LNCaP clone FGC (cell line): ENCODE measurements at regions not wholly inside any gene's neighbourhood (a gene's known extent, or its start where the extent isn't known, plus 50 kb on each side); places are given as distances from the start of the nearest gene placed in this dataset.

Experiments used
- DNase-seq: peaks from one replicate; pipeline ENCODE4 v3.0.0-alpha.2; 2011; ENCODE audit warnings: low read depth
- H3K4me3 ChIP-seq: 2 replicates; pipeline ENCODE4 v1.5.1; 2011; ENCODE audit warnings: mild to moderate bottlenecking, low read depth, low read length, control low read depth
- TF ChIP-seq, protein P1 (sequence below): IDR thresholded peaks from 2 replicates; pipeline ENCODE4 v1.5.1; 2012; ENCODE audit warnings: mild to moderate bottlenecking; ENCODE audit not compliant: control insufficient read depth, insufficient read depth; ENCODE audit errors: extremely low read depth

DNA sequence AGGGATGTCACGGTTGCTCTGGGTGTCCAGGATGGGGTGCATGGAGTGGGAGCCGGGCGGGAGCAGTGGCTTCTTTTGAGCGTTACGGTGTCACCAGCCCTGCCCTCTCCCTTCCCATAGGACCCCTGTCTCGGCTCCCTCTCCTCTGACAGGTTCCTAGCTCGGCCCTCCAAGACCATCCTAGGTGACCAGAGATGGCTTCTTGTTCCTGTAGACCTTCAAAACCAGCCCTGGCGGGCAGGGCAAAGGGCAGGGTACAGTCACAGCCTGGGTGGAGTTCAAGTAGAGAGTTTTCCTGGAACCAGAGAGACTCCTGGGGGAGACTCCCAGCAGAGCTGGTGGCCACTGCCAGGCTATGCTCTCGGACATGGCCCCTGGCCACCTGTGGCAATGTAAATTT, 345.6 kb upstream of the AJAP1 start:
- no peak overlapping the region for H3K4me3 ChIP-seq
- TF ChIP-seq, protein P1, sequence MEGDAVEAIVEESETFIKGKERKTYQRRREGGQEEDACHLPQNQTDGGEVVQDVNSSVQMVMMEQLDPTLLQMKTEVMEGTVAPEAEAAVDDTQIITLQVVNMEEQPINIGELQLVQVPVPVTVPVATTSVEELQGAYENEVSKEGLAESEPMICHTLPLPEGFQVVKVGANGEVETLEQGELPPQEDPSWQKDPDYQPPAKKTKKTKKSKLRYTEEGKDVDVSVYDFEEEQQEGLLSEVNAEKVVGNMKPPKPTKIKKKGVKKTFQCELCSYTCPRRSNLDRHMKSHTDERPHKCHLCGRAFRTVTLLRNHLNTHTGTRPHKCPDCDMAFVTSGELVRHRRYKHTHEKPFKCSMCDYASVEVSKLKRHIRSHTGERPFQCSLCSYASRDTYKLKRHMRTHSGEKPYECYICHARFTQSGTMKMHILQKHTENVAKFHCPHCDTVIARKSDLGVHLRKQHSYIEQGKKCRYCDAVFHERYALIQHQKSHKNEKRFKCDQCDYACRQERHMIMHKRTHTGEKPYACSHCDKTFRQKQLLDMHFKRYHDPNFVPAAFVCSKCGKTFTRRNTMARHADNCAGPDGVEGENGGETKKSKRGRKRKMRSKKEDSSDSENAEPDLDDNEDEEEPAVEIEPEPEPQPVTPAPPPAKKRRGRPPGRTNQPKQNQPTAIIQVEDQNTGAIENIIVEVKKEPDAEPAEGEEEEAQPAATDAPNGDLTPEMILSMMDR = no peak
- DNase-seq = no peak

DNA sequence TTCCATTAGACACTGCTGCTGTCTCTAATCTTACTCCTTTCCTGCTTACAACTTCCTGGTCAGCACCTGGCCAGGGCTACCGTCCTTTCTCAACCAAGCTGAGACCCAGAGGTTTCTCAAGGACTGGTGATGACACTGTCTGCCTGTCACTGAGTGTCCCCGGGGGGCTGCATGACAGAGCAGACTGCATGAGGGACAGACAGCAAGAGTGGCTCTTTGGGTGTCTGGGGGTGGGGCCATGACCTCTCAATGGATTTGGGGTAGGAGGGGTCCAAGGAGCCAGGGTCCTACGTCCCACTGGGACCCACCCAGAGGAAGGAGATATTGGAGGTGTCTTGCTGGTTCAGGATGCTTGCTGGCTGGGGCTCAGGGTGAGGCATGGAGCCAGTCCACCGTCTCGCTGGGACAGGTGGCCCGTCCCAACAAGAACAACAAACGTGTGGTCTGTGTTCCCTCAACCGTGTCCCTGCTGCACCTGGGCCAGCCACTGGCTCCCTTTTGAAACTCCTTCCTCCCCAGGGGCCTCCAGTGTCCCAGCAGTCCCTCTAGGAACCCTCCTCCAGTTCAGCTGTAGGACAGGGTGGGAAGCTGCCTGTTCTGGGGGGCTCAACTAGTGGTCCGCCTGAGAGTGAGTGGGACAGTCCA, 344.6 kb upstream of the AJAP1 start:
- no peak overlapping the region for H3K4me3 ChIP-seq
- no peak for DNase-seq
- TF ChIP-seq, protein P1 = no peak

DNA sequence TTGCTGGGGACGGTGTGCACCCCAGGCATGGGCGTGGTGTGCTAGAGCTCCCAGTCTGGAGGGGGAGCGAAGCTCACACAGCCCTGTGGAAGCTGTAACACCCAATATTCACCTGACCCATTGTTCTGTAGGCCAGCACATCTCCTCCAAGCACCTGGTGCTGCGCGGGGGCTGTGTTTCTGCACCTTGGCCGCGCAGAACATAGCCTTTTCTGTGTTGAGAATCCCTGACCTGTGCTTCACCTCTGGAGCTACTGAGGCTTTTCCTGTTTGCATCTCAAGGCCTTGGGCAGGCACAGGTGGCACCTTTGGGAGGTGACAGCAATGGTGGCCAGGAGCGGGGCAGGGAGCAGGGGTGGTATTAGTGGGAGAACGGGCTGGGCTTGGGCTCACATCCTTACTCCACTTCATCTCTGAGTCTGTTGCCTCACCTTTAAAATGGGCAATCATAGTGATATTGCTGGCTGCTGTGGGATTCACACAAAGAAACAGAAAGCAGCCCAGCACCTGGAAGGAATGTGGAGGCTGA, 343.9 kb upstream of the AJAP1 start:
- no peak overlapping the region for H3K4me3 ChIP-seq
- TF ChIP-seq, protein P1 = no peak

DNA sequence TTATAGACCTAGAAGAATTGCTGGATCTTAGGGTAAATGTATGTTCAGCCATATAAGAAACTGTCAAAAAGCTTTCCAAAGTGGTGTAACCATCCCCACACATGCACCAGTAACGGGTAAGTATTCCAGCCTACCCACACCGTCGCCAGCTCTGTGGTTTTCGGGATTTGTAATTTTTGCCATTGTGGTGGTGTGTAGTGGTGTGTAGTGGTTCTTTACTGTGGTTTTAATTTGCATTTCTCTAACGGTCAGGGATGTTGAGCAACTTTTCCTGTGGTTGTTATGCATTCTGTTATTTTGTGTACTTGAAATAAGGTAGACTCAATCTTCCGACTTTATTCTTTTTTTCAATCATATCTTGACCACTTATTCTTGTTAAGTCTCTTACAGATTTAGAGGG, 342.4 kb upstream of the AJAP1 start:
- H3K4me3 ChIP-seq = no peak overlapping the region
- TF ChIP-seq, protein P1 = no peak
- DNase-seq = no peak

More for the DNA sequence above, 343.9 kb upstream of the AJAP1 start:
- no peak for DNase-seq

DNA sequence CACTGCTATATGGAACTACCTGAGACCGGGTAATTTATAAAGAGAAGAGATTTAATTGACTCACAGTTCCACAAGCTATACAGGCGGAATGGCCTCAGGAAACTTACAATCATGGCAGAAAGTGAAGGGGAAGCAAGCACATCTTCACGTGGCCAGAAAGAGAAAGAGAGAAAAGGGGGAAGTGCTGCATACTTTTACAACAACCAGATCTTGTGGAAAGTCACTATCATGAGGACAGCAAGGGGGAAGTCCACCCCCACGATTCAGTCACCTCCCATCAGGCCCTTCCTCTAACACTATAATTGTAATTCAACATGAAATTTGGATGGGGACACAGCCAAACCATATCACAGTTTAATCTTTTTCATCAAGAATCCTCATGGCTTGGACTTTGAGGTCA, 339.2 kb upstream of the AJAP1 start:
- TF ChIP-seq, protein P1 = no peak
- no peak for DNase-seq

DNA sequence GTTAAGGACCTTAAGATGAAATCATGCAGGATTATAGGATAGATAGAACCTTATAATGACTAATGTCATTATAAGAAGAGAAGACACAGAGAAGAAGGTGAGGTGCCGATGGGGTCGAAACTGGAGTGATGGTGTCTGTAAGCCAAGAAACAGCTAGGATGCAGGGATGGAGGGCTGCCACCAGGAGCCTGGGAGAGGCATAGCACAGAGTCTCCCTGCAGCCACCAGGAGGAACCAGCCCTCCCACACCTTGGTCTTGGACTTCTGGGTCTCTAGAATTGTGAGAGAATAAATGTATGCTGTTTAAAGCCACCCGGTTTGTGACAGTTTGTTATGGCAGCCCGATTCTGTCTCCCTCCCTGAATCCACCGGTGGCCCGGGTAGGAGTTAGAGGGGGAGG, 337.2 kb upstream of the AJAP1 start:
- TF ChIP-seq, protein P1 = no peak
- no peak overlapping the region for H3K4me3 ChIP-seq
- no peak for DNase-seq

More for the DNA sequence above, 339.2 kb upstream of the AJAP1 start:
- no peak overlapping the region for H3K4me3 ChIP-seq

DNA sequence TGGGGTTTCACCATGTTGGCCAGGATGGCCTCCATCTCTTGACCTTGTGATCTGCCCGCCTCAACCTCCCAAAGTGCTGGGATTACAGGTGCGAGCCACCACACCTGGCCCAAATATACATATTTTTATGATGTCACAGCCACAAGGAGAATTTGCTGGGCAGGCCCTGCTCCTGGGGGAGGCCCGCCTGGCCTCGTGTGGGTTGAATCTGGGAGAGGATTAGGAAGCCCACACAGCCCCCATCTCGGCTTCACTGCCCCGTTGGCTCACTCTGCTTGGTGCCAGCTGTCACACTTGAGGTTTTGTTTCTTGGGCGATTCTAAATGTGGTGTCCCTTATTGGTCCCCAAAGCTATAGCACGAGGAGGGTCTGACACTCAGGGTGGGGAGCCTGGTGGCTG, 335.7 kb upstream of the AJAP1 start:
- H3K4me3 ChIP-seq = no peak overlapping the region
- DNase-seq = no peak
- TF ChIP-seq, protein P1 = no peak
